ENCODE measurements at regions not wholly inside any gene's neighbourhood (a gene's known extent, or its start where the extent isn't known, plus 50 kb on each side); places are given as distances from the start of the nearest gene placed in this dataset.
A peak's percentile ranks its signal among the peaks of the same experiment; 100 is the strongest.

DNA sequence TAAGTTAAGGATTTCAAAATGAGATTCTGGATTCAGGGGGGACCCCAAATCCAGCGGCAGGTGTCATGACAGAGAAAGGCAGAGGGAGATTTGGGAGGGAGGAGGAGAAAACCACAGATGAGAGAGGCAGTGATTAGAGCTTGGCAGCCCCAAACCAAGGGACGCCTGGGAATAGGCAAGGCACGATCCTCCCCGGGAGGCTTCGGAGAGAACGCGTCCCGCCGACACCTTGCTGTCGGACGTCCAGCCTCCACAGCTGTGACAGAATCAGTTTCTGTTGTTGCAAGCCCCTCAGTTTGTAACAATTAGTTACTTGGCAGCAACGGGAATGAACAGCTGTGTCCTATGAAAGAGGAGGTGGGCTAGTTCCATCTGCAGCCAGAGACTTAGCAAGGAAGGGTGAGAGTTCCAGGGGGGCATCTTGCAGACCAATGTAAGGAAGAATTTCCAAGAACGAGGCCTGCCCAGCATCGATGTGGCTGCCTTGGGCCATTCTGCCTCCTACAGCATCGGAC, 110.7 kb upstream of the SDK2 start:
- DNase-seq (ENCODE audit: low spot score), result no peak

DNA sequence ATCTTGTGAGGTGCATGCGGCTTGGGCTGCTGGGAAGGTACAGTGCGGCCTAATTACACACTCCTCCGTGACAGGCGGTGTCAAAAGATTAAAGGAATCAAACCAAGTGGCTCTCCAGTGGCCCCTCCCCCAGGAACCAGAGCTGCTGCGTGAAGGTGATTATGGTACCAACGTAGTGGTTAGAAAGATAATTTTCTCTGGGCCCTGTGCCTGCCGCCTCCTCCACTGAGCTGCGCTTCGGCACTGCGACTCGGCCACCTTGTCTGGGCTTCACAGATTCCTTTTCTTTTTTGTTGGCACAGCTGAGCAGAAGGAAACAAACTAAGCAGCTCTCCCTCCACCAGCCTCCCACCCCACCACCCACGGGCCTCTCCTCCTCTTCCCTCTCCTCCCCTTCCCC, 113.2 kb upstream of the SDK2 start:
- no peak for DNase-seq (ENCODE audit: low spot score)

DNA sequence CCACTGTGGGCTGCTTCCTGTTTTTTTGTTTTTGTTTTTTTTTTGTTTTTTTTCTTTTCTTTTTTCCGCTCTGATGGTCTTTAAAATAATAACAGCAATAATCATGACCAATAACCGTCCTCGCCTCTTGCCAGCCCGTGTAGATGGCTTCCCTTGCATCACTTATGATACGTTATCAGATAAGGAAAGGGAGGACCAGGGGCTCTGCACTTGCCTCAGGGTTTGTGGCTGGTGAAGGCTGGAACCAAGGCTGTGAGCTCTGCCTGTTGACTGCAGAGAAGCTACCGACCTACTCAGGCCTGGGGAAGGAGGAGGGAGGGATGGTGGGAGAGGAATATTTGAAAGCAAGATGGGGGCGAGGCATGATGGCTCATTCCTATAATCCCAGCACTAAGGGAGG, 114.0 kb upstream of the SDK2 start:
- DNase-seq (ENCODE audit: low spot score), result no peak

DNA sequence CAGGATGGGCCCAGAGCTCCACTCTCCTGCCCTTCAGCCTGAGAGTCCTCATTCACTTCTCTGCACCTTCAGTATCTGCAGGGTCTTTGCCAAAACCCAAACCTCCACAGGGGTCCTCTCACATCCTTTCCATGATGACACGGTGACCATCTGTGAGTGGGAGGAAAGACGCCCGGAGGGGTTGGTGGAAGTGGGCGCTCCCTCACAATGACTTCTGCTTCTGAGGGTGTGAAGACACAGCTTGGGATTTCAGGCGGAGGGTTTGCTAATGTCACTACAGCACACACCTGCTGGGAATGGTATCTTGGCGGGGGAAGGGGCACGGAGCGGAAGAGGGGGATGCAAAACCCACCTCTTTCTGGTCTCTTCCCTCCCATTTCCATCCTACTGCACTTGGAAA, 115.1 kb upstream of the SDK2 start:
- no peak for DNase-seq (ENCODE audit: low spot score)

DNA sequence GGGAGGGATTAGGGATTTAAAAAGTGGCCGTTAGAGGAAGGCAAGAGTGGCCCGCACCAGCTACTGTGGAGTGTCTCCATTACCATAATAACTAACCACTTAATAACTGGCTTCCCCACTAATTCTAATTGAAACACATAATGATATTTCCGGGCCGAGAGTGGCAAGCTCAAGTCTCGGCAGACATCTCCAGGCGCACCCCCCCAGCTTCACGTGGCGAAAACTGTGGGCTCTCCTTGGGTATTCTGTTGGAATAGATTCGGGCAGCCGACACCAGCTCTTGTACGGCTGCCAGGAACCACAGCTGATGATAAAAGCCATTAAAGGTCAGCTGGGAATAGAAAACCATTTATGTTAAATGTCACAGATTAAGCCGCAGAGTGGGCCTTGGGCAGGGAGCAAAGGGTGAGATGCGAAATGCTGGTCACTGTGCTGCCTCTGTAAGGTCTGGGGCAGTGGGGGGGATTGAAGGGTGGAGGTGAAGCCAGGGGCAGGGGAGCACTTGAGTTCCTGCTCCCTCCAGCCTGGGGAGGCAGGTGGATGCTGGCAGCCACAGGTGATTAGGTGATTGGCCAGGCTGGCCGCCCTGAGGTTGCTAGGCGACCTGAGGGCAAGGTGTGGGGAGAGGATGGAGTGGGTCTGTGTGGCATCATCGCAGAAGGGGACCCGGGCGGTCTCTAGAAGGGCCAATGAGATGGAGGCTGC, 115.6 kb upstream of the SDK2 start:
- DNase-seq (ENCODE audit: low spot score), result no peak

DNA sequence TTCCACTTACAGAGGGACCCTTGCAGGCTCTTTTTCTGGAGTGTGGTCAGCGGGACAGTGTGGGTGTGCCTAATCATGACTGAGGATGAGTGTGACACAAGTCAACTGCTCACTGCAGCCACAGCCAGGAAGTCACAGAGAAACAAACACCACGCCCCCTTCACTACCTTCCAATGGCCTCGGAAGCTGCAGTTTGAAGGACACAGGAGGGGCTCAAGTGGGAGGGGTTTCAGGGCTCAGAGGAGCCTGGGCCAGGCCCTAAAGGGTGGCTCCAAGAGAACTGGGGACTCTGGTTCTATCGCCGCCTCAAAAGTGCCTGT, 116.2 kb upstream of the SDK2 start:
- no peak for DNase-seq (ENCODE audit: low spot score)

DNA sequence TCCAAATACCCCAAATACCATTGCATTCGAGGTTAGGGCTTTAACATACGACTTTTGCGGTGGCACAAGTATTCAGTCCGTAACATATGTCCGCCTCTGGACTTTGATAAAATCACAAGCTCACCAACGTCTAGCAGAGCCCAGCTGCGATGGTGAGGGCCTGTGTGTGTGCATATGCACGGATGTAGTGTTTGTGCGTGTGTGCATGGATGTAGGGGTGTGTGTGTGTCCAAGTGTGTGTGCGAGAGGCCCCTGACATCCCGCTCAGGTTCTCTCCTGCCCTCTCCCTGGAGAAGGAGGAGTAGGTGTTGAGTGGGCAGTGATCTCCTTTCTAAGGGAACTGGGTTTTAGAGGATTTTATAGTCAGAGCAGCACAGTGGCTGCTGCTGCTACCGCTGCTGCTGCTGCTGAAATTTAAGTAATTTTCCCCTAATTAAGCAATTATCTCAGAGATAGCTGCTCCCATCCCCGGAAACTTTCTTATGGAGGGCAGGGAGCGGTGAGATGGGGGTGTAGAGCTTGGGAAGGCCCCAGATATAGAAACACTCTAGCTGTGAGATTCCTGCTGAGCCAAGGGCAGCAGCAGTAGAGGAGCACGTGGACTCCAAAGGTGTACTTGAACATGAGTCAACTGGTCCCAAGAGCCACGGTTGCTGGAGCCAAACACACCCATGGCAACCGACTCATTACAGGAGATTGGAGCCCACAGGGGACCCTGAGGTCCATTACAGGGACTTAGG, 121.7 kb upstream of the SDK2 start:
- no peak for DNase-seq (ENCODE audit: low spot score)

DNA sequence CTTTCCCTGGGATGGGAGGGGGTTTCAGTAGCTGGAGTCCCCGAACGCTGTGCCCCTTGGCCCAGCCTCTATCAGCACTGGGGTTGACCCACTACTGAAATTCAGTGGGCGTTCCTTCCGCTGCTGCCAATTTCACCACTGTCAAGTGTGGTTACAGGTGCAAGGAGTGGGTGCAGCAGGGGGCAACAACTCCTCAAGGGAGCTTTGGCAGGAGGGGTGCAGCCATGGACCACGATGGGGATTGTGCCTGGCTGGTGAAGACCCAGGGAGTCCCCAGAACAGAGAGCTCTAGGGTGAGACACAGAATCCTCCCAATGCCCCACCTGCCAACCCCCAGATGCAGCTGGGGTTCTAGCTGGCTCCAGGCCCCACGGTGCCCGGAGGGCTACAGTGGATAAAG, 123.5 kb upstream of the SDK2 start:
- DNase-seq (ENCODE audit: low spot score), result no peak

DNA sequence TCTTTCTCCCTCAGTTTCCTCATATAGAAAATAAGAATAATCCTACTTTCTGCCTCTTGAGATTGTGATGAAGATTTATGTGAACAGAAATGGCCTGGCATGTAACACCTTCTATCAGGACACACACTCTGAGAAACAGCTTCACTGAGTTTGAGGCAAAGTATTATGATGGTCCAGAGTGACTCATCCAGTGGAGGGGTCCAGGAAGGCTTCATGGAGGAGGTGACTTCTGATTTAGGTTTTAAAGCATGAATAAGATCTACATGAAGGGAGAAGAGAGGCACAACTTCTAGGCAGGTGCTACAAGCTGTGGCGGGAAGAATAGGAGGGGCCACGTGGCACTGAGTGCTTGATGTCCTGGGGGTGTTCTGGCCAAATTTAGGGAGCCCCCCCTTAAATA, 124.4 kb upstream of the SDK2 start:
- no peak for DNase-seq (ENCODE audit: low spot score)

DNA sequence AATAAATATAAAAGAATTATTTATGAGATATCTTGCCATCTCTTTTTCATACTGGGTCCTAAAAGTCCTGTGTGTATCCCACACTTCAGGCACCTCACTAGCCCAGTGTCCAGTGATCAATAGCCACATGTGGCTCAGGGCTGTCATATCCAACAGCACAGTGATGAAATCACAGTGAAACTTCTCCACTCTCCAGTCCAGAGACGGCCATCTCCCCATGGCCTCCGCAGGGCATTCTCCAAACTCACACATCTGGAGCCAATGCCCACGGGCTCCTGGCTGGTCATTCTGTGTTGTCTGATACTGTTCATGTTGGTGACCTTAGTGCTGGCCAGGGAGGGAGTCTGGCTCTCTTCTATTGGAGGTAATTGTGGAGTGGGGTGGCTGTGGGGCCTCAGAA, 125.2 kb upstream of the SDK2 start:
- no peak for DNase-seq (ENCODE audit: low spot score)

DNA sequence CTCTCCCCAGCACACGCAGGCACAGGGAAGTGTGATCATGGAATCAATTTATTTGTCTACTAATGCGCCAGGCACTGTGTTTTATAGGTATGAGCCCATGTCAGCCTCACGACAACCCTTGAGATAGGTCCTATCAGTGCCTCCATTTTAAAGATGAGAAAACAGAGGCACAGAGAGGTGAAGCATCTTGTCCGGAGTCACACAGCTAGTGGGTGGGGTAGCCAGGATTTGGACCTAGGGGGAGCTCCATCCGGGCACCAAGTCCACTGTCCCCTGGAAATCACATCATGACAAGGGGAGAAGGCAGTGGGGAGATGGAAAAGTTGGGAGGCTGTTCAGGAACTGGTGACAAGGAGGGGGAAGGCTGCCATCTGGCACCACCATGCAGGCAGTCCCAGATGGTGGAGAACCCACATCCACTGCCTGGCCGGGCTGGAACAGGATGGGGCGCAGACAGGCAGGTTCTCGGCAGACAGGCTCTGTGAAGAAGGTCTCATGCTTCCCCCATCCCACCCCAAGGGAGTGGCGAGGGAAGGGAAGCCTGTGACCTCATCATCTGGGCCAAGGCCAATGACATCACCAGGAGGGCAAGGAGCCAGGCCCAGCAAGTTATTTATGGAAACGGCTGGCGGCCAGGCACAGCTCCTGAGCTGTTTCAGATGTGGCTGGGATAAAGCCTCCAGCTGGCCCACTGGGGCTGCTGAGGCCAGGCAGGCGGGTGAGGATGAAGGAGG, 126.0 kb upstream of the SDK2 start:
- DNase-seq (ENCODE audit: low spot score), result peak; percentile 89

DNA sequence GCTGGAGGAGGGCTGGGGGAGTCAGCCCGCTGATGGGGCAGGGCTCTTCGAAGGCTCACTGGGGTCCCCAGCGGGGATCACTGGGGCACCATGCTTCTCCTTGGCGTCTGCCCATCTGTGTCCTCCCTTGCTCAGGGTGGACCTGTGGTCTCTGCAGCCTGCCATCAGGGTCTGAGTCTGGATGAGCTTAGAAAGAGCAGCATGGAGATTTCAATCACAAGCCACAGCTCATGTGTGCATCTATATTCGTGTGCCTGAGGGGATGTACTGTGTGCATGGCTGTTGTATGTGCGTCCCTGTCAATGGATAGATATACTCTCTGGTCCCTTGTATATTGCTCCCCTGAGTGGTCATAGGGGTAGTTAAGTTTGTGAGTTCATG, 126.6 kb upstream of the SDK2 start:
- DNase-seq (ENCODE audit: low spot score), result no peak

DNA sequence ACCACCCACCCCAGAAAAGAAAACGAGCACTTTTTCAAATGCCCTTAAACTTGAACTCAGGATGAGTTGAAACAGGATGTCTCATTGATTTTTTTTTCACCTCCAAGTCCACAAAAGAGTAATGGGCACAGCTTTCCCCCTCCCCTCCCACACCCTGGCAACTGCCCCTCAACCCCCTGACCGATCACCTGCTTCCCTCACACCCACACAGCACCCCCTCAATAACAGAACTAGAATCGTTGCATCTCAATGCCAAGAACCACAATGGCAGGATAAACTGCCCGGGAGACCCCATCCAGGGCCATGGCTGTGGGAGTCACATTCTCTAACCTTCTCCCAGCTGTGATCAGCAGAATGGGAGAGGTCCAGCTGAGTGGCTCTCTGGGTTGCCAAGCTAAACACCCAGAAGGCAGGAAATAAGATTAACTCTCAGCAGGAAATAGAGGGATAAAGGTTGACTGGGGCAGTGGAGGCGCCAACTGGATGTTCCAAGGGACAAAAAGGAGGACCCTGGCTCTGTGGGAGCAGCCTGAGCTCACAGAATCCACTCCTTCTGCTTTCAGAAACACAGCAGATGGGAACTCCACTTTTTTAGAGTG, 128.0 kb upstream of the SDK2 start:
- DNase-seq (ENCODE audit: low spot score), result no peak

DNA sequence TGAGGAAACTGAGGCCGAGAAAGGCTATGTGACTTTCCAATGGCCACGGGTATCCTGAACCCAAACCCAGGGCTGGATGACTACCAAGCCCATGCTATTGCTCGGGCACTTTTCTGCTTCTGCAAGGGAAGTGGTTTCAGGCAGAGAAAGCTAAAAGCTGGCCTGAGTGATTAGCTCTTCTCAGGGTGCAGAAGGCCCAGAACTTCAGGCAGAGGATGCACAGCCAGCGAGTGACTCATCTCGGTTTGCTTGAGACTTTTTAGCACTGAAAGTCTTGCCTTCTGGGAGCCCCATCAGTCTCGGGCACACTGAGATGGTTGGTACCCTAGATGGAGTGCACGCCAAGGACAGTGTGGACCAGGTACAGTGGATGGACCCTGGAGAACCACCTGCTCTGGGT, 129.5 kb upstream of the SDK2 start:
- DNase-seq (ENCODE audit: low spot score), result peak; percentile 44

DNA sequence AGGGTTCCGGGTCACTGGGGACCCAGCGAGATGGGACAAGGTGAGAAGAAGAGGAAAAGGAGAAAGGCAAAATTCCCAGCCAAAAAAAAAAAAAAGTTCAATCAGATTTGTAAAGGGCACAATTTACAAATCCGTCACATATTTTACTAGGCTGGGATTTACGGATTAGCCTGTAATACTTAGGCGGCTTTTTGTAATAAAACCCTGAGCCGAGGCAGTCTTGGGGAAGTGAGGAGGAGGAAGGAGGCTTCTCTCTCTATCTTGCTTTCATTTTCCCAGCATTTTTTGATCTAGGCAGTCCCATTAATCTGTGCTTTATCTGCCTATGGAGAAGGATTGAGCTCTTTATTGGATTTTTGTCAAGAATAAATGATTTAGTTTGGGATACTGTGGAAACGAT, 130.6 kb upstream of the SDK2 start:
- no peak for DNase-seq (ENCODE audit: low spot score)

DNA sequence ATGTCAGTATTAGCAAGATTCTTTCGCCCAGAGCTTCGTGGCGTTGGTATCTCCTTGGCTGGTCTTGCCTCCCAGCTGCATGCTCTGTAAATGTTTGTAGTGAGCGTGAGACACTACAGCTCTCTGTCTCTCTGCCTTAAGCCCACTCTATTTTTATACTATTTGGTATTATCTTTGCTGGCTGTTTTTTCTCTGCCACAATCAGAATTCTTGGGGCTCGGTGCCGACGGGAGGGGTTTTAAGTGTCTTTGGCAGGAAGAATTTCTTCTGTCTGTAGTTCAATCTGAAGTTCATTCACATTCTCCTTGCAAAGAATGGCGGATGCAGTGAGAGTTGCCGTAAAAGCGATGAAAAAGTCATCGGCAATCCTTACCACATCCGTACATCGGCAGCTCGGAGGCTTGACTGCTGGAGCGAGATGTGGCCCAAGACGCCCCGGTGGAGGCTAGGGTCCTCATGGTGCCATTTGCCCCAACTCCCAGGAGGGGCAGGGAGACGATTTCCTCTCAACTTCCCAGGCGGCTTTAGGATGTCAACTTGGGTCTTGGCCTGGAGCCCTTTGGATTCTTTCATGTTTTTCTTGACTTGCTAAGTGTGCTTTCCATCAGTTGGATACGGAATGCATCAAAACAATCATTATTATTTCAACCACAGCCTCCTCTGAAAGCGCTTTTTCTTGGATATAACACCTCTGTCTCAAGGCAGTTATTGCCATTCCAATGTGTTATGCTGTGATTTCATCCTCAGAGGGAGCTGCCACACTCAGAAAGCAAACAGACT, 132.3 kb upstream of the SDK2 start:
- DNase-seq (ENCODE audit: low spot score), result no peak

DNA sequence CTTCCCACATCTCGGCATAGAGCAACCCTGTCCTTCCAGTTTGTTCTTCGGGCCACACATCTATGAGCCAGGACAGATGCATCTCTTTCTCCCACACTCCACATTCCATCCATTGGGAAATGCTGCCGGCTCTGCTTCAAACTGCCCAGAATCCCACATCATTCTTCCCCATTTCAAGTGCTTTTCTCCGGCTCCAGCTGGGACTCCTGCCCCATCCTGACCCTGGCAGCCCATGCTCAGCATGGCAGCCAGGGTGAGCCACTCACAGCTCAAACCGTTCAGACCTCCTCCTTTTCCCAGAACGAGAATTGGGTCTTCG, 132.8 kb upstream of the SDK2 start:
- no peak for DNase-seq (ENCODE audit: low spot score)

DNA sequence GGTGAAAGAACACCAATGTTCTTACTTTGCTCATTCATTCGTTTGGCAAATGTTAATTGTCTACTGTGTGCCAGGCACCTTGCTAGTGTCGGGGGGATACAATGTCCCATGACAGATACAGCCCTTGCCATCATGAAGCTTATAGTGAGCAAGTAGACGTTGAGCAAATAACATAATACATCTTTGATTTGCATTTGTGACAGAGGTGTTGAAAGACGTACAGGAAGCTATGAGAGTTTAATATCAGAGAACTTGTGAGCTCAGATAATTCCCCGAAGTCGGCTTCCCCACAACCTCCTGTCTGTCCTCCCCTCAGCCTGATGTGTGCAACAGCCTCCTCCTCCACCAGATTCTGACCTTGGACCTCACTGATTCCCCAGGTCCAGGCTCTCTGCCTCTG, 138.0 kb upstream of the SDK2 start:
- DNase-seq (ENCODE audit: low spot score), result no peak

DNA sequence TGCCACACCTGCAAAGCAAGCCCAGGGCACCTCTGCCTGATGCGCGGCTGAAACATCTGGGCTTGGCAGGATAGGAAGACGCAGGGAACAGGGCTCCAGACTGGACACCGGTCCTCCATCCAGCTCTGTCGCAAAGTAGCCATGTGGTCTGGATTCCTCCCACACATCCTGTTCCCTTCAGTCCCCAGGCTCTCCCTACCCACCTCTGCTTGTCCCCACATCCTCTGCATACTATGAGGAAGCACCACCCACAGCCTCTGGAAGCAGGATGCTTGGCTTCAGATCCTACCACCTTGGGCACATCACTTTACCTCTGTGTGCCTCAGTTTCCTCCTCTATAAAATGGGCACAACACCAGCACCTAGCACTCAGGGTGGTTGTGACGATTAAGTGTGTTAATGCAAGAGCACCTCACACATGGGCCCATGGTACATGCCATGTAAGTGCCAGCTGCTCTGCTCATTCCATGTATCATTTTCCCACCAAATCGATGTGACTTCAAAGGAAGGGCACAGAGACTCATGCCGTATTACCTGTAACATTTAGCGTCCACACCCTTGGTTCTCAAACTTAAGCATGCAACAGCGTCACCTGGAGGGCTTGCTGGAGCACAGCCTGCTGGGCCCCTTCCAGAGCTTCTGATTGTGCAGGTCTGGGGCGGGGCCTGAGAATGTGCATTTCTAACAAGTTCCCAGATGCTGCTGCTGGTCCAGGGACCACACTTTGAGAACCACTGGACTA, 138.6 kb upstream of the SDK2 start:
- DNase-seq (ENCODE audit: low spot score), result no peak

DNA sequence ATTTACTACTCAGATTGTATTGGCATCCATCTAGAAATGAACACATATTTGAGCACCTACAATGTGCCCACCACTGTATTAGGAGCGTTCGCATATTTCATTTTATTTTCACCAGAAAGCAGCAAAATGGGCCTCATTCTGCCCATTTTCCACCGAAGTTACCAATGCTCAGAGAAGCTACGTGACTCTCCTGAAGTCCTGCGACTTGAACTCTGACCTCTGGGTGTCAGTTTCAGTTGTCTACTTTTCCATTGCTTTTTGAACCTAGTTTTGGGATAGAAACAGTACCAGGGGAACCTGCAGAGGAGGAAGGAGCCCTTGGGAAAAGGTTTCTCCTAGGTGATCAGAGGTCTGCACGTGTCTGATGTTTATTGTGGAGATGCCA, 139.1 kb upstream of the SDK2 start:
- DNase-seq (ENCODE audit: low spot score), result no peak

DNA sequence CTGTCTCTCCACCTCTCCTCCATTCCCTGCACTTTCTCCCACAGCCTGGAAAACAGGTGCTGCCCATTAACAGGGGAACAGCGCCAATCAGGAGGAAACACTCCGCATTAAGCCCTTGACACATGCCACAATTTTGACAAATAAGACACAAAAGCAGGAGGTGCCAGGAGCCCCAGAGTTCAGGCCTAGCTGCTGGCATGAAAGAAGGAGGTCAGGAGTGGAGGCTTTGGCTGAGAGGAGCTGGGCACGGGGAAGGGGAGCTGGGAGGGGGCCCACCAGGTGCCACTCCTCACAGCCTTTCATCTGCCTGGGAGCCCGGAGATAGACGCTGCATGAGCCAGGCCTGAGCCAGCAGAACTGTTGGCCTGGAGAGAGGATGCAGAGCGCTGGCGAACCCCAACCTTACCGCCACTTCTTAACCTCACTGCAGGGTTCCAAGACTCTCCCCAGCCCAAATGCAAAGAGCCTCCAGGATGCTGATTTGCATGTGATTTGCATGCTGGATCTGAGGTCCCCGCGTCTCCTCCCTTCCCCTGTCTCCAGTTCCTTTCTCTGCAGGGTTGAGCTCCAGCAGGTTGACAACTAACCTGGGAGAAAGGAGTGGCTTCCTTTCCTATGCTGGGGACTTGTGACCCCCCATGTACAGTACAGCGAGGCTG, 139.8 kb upstream of the SDK2 start:
- no peak for DNase-seq (ENCODE audit: low spot score)

Measured in AG08395 (cell line).